HepG2 (cell line): ENCODE measurements at regions not wholly inside any gene's neighbourhood (a gene's known extent, or its start where the extent isn't known, plus 50 kb on each side); places are given as distances from the start of the nearest gene placed in this dataset.

ENCODE experiments used
- ATF4 ChIP-seq, 2 experiments: fragments of 450-650 bp in 1 of 2; sonication (generic) in 1 of 2; formaldehyde crosslinking; IDR thresholded peaks; 2 replicates each; pipeline versions ENCODE4 v1.5.0 to v1.8.0; 2020 to 2022; ENCODE audit warnings: mild to moderate bottlenecking in 1 of 2, missing genetic modification reagents in 1 of 2
- DPF2 ChIP-seq: sonication (generic); formaldehyde crosslinking; IDR thresholded peaks from 2 replicates; pipeline ENCODE4 v1.4.0; 2020; ENCODE audit warnings: mild to moderate bottlenecking, low read depth, missing genetic modification reagents, borderline replicate concordance
- HBP1 ChIP-seq: IDR thresholded peaks from 2 replicates; pipeline ENCODE4 v1.6.1; 2016; ENCODE audit warnings: low read depth, control low read depth
- IKZF5 ChIP-seq: IDR thresholded peaks from 2 replicates; pipeline ENCODE4 v1.6.1; 2018; ENCODE audit warnings: missing genetic modification reagents, mild to moderate bottlenecking, missing compliant biosample characterization
- IRF1 ChIP-seq: sonication (generic); formaldehyde crosslinking; IDR thresholded peaks from 2 replicates; pipeline ENCODE4 v1.4.0; 2020; ENCODE audit warnings: low read depth, mild to moderate bottlenecking, missing genetic modification reagents
- KIAA2018 ChIP-seq: sonication (generic); formaldehyde crosslinking; IDR thresholded peaks from 2 replicates; pipeline ENCODE4 v1.5.0; 2020; ENCODE audit warnings: mild to moderate bottlenecking, missing genetic modification reagents, borderline replicate concordance
- MEIS1 ChIP-seq: sonication (generic); formaldehyde crosslinking; IDR thresholded peaks from 2 replicates; pipeline ENCODE4 v1.9.0; 2021; ENCODE audit warnings: mild to moderate bottlenecking, missing genetic modification reagents, moderate library complexity, borderline replicate concordance
- MXD1 ChIP-seq: sonication (generic); formaldehyde crosslinking; IDR thresholded peaks from 2 replicates; pipeline ENCODE4 v1.4.0; 2020; ENCODE audit warnings: mild to moderate bottlenecking, missing genetic modification reagents
- MXD3 ChIP-seq: IDR thresholded peaks from 2 replicates; pipeline ENCODE4 v1.6.1; 2016; ENCODE audit warnings: mild to moderate bottlenecking, missing biosample characterization, missing genetic modification reagents
- NCOA2 ChIP-seq: sonication (generic); formaldehyde crosslinking; IDR thresholded peaks from 2 replicates; pipeline ENCODE4 v1.8.0; 2022; ENCODE audit warnings: inconsistent platforms
- SAP130 ChIP-seq: IDR thresholded peaks from 2 replicates; pipeline ENCODE4 v1.6.1; 2016; ENCODE audit warnings: low read depth
- STAG1 ChIP-seq: sonication (generic); formaldehyde crosslinking; IDR thresholded peaks from 2 replicates; pipeline ENCODE4 v1.4.0; 2020; ENCODE audit warnings: missing genetic modification reagents
- ZNF264 ChIP-seq: sonication (generic); formaldehyde crosslinking; IDR thresholded peaks from 2 replicates; pipeline ENCODE4 v1.4.0; 2020; ENCODE audit warnings: missing genetic modification reagents
- ZNF431 ChIP-seq: sonication (generic); formaldehyde crosslinking; IDR thresholded peaks from 2 replicates; pipeline ENCODE4 v1.9.0; 2022; ENCODE audit warnings: missing genetic modification reagents, low read depth, mild to moderate bottlenecking, borderline replicate concordance
- ZNF709 ChIP-seq: sonication (generic); formaldehyde crosslinking; IDR thresholded peaks from 2 replicates; pipeline ENCODE4 v1.5.0; 2020; ENCODE audit warnings: mild to moderate bottlenecking, missing genetic modification reagents
- ZSCAN29 ChIP-seq: sonication (generic); formaldehyde crosslinking; conservative IDR thresholded peaks from 2 replicates; pipeline ENCODE4 v1.4.0; 2020; ENCODE audit warnings: mild to moderate bottlenecking, missing genetic modification reagents

GRCh38 chr6:63452125-63452524 lies 120.2 kb upstream of the LOC128125822 start (continued):
- TF ChIP-seq MXD3 (CRISPR knock-in tag) (no peak), ZNF264 (CRISPR knock-in tag) (peak; percentile 72; the same call in 1 of the 2 replicates), DPF2 (CRISPR knock-in tag) (peak; percentile 79; the same call in 1 of the 2 replicates), MEIS1 (CRISPR knock-in tag) (0 out of 2 replicates have a peak, but pooled peaks have one; percentile 55), ZSCAN29 (0 out of 2 replicates have a peak, but pooled peaks have one; percentile 38), KIAA2018 (CRISPR knock-in tag) (no peak), NCOA2 (CRISPR knock-in tag) (peak; percentile 89), ZNF709 (CRISPR knock-in tag) (no peak), MXD1 (CRISPR knock-in tag) (no peak), ATF4 (CRISPR knock-in tag; IDR thresholded peaks at IDR 0.05) (peak in 1 of 2 experiments; percentile 95; a peak in 2 of 4 replicates), ZNF431 (CRISPR knock-in tag) (no peak), STAG1 (CRISPR knock-in tag) (peak; percentile 42), IRF1 (CRISPR knock-in tag) (no peak), HBP1 (CRISPR knock-in tag) (0 out of 2 replicates have a peak, but pooled peaks have one; percentile 66), SAP130 (CRISPR knock-in tag) (peak; percentile 87), IKZF5 (CRISPR knock-in tag) (peak; percentile 93)
